ENCODE measurements at regions not wholly inside any gene's neighbourhood (a gene's known extent, or its start where the extent isn't known, plus 50 kb on each side); places are given as distances from the start of the nearest gene placed in this dataset.

DNA sequence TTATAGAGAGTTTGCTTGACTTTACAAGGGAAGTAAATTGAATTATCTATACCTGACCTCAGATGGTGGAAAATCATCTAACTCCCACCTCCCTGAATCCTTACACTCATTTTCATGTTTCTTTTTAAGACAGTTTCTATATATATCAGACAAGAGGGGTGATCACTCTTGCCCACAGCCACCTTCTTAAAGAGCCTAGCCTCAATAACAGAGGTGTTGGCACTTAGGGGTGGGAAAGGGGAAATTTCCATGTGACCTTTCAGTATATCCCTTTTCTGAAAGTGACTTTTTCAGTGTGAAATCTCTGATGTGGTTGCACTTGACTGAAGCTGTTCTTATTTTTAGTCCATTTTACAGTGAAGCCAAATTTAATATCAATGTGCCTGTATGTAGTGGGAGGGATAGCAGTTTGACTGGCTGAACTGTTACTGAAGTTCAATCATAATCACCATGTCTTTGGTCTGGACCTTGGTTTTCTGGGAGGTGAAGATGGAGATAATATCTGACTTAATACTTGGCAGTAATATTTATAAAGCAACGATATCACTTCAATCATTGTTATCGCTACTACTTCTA, 141.3 kb downstream of the MAP3K7 start:
- H3K9me3 ChIP-seq (ENCODE audit: control insufficient read depth, insufficient read depth, low read length) = no peaks in the 10 kb centered on the region
- POLR2A ChIA-PET = no interaction called here

DNA sequence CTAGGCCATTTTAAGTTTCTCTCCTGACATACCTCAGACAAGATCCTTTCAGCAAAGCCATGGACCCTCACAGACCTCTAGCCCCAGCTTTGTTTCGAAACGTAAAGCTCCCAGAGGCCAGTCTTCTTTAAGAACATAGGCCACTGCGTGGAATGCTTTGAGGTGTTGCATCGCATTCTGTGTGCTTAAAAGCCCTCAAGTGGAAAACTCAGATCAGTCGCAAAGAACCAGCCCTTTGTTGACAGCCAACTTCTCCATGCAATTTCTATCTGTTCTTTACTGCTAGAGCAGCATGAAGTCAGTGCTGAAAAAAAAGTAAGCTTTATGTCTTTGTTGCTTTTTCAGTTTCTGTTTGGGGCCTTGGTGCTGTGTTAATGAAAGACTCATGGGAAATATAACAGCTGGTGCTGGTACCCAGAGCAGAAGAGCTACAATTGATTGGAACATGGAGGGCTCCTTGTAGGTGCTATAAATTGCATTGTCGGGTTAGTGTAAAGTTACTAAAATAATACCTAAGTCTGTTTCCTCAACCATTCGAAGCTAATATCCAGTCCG, 142.6 kb downstream of the MAP3K7 start:
- Histone ChIP-seq H3K27me3 (ENCODE audit: control insufficient read depth, insufficient read depth, low read length) (peaks cover 18% of the 10 kb centered on the region), H3K4me3 (ENCODE audit: low read depth, low read length) (no peak overlapping the region), H3K9me3 (ENCODE audit: control insufficient read depth, insufficient read depth, low read length) (no peaks in the 10 kb centered on the region), H3K27ac (ENCODE audit: low read depth, low read length) (no peak overlapping the region)
- no peak for DNase-seq (ENCODE audit: low read depth, low spot score)
- ChIA-PET POLR2A (no interaction called here), CTCF (interaction anchor here (1.3 to 1.4 kb wide), 2 partner anchors 51 to 504 kb away, joined by 3 to 5 read pairs; no protein-coding TSS in a partner anchor)
- TF ChIP-seq, protein P1, sequence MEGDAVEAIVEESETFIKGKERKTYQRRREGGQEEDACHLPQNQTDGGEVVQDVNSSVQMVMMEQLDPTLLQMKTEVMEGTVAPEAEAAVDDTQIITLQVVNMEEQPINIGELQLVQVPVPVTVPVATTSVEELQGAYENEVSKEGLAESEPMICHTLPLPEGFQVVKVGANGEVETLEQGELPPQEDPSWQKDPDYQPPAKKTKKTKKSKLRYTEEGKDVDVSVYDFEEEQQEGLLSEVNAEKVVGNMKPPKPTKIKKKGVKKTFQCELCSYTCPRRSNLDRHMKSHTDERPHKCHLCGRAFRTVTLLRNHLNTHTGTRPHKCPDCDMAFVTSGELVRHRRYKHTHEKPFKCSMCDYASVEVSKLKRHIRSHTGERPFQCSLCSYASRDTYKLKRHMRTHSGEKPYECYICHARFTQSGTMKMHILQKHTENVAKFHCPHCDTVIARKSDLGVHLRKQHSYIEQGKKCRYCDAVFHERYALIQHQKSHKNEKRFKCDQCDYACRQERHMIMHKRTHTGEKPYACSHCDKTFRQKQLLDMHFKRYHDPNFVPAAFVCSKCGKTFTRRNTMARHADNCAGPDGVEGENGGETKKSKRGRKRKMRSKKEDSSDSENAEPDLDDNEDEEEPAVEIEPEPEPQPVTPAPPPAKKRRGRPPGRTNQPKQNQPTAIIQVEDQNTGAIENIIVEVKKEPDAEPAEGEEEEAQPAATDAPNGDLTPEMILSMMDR (IDR thresholded peaks at IDR 0.05; ENCODE audit: low read depth, low read length) = no peak

More for the DNA sequence above, 141.3 kb downstream of the MAP3K7 start:
- DNase-seq (ENCODE audit: low read depth, low spot score) = no peak
- Histone ChIP-seq H3K27ac (ENCODE audit: low read depth, low read length) (no peak overlapping the region), H3K4me3 (ENCODE audit: low read depth, low read length) (no peak overlapping the region), H3K27me3 (ENCODE audit: control insufficient read depth, insufficient read depth, low read length) (peaks cover 10% of the 10 kb centered on the region)
- TF ChIP-seq, protein P1 (IDR thresholded peaks at IDR 0.05; ENCODE audit: low read depth, low read length) = no peak
- CTCF ChIA-PET = no interaction called here

DNA sequence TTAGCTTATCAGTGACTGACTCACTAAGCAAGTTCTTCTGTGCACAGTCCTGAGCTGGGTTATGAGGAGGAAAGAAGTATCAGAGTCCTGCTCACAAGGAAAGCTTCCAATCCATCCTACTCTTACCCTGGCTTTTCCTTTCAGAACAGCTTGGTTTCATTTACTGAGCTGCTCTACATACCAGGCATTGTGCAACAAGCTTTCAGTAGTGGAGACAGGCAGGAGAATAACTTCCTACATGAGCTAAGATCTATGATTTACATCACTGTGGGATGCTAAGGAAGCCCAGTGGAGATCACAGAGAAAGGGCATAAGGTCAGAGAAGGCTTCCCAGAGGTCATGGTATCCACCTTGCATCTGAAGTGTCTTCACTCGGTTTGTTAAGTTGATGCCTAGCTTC, 144.5 kb downstream of the MAP3K7 start:
- peaks cover 18% of the 10 kb centered on the region for H3K27me3 ChIP-seq (ENCODE audit: control insufficient read depth, insufficient read depth, low read length)
- ChIA-PET POLR2A (no interaction called here), CTCF (interaction anchor here (1.1 to 2.1 kb wide), 2 partner anchors 49 to 502 kb away, joined by 3 to 11 read pairs; no protein-coding TSS in a partner anchor)
- no peak overlapping the region for H3K4me3 ChIP-seq (ENCODE audit: low read depth, low read length)
- no peak overlapping the region for H3K27ac ChIP-seq (ENCODE audit: low read depth, low read length)
- DNase-seq (ENCODE audit: low read depth, low spot score) = no peak
- H3K9me3 ChIP-seq (ENCODE audit: control insufficient read depth, insufficient read depth, low read length) = no peaks in the 10 kb centered on the region
- TF ChIP-seq, protein P1 (IDR thresholded peaks at IDR 0.05; ENCODE audit: low read depth, low read length) = no peak

DNA sequence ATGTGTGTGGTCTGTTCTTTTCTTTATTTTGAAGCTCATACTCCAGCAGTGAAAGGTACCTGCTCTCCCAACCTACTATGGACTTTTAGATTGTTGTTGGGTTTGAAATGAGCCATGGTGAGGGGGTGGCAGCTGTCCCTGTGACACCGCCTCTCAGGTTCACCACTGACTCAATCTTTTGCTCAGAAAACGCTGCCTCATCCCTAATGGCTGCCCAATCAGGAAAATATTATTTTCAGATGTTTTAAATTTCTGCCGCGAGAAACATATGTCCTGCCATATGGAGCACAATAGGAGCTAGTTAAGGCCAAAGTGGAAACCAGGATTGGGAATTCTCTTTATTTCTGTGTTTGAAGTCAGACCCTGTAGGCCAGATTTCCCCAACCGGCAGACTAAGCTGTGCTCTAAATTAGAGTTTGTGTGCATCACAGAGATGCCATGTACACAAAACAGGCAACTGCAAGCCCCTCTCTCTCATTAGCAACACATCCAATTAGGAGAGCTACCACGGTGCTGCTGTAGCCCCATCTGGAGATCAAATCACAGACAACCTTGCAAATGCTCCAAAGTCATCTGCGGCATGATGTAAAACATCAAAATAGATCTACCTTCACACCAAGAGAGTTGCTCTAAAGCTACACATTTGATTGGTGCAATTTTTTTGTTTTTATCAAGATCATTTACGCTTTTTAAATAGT, 144.1 kb upstream of the BACH2 start:
- peaks cover 18% of the 10 kb centered on the region for H3K27me3 ChIP-seq (ENCODE audit: control insufficient read depth, insufficient read depth, low read length)
- DNase-seq (ENCODE audit: low read depth, low spot score) = no peak
- ChIA-PET POLR2A (no interaction called here), CTCF (interaction anchor here (0.6 to 2.1 kb wide), 2 partner anchors 73 to 500 kb away, joined by 7 to 11 read pairs; no protein-coding TSS in a partner anchor)
- TF ChIP-seq, protein P1 (IDR thresholded peaks at IDR 0.05; ENCODE audit: low read depth, low read length) = no peak
- no peak overlapping the region for H3K4me3 ChIP-seq (ENCODE audit: low read depth, low read length)
- H3K27ac ChIP-seq (ENCODE audit: low read depth, low read length) = no peak overlapping the region
- no peaks in the 10 kb centered on the region for H3K9me3 ChIP-seq (ENCODE audit: control insufficient read depth, insufficient read depth, low read length)

DNA sequence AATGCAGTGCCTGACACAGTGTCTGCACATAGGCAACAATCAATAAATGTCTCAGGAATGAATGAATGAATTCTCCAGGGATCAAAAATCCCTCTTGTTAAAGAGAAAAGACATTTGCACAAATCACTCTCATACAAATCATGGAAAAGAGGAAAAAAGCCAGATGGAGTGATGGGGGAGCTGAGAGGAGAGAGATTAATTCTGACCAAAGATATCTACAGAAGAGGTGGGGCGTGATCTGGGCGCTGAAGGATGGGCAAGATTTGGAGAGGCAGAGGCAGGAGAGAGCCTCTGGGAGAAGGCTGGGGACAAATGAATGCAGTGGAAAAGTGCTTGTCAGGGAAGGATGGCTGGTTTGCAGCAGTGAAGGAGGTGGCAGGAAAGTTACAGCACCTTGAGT, 142.9 kb upstream of the BACH2 start:
- Histone ChIP-seq H3K4me3 (ENCODE audit: low read depth, low read length) (no peak overlapping the region), H3K9me3 (ENCODE audit: control insufficient read depth, insufficient read depth, low read length) (no peaks in the 10 kb centered on the region), H3K27me3 (ENCODE audit: control insufficient read depth, insufficient read depth, low read length) (peaks cover 18% of the 10 kb centered on the region), H3K27ac (ENCODE audit: low read depth, low read length) (no peak overlapping the region)
- TF ChIP-seq, protein P1 (IDR thresholded peaks at IDR 0.05; ENCODE audit: low read depth, low read length) = no peak
- ChIA-PET POLR2A (no interaction called here), CTCF (no interaction called here)
- DNase-seq (ENCODE audit: low read depth, low spot score) = no peak
